HTR-8/SVneo (cell line): ENCODE measurements at regions not wholly inside any gene's neighbourhood (a gene's known extent, or its start where the extent isn't known, plus 50 kb on each side); places are given as distances from the start of the nearest gene placed in this dataset.
"Not testable (repeated sequence)": the region's sequence is repeated elsewhere in the genome, so short reads cannot be mapped to it uniquely, and the experiment has no call there.

Experiments
- DNase-seq: peaks from one replicate; pipeline ENCODE4 v3.0.0; 2011; ENCODE audit warnings: low spot score, mixed read lengths; ENCODE audit not compliant: insufficient read length
- FAIRE-seq: peaks from 2 replicates; lab custom pipeline; 2011; peaks lifted over from hg19 to GRCh38; lab: Jason Lieb, UNC

- no peak for DNase-seq
- no peak for FAIRE-seq
These were observed 388.2 kb downstream of the OTOL1 start for GRCh38 chr3:161884830-161885229.

- DNase-seq (peak; percentile 47), FAIRE-seq (peak; percentile 59)
These were observed 393.6 kb downstream of the OTOL1 start for GRCh38 chr3:161890147-161890625.

GRCh38 chr3:161893972-161894371 lies 397.4 kb downstream of the OTOL1 start:
- no peak for FAIRE-seq
- DNase-seq: no peak

GRCh38 chr3:161894657-161895056 lies 398.0 kb downstream of the OTOL1 start:
- FAIRE-seq: no peak
- no peak for DNase-seq

GRCh38 chr3:161905520-161906132 lies 409.0 kb downstream of the OTOL1 start:
- DNase-seq: no peak

GRCh38 chr3:161913786-161914389 lies 417.3 kb downstream of the OTOL1 start:
- FAIRE-seq (no peak), DNase-seq (peak; percentile 30)

More at GRCh38 chr3:161905520-161906132, 409.0 kb downstream of the OTOL1 start:
- FAIRE-seq: no peak

- DNase-seq: peak; percentile 9
- peak; percentile 36 for FAIRE-seq
These were observed 418.3 kb downstream of the OTOL1 start for GRCh38 chr3:161914703-161915417.

GRCh38 chr3:161915418-161915750 lies 418.8 kb downstream of the OTOL1 start:
- FAIRE-seq (no peak), DNase-seq (no peak)

- no peak for DNase-seq
- no peak for FAIRE-seq
These were observed 423.6 kb downstream of the OTOL1 start for GRCh38 chr3:161920196-161920595.

GRCh38 chr3:161925749-161926360 lies 429.2 kb downstream of the OTOL1 start:
- DNase-seq (no peak), FAIRE-seq (no peak)

GRCh38 chr3:161927131-161927530 lies 430.5 kb downstream of the OTOL1 start:
- DNase-seq: no peak
- no peak for FAIRE-seq

- FAIRE-seq (no peak), DNase-seq (no peak)
These were observed 443.5 kb downstream of the OTOL1 start for GRCh38 chr3:161939918-161940620.

- DNase-seq: no peak
- FAIRE-seq: no peak
These were observed 444.0 kb downstream of the OTOL1 start for GRCh38 chr3:161940621-161940965.

GRCh38 chr3:161941891-161942290 lies 445.3 kb downstream of the OTOL1 start:
- FAIRE-seq: no peak
- DNase-seq: no peak

- FAIRE-seq, DNase-seq: not testable (repeated sequence)
These were observed 447.3 kb downstream of the OTOL1 start for GRCh38 chr3:161943801-161944345.

GRCh38 chr3:161946443-161946960 lies 449.9 kb downstream of the OTOL1 start:
- FAIRE-seq: no peak
- DNase-seq: no peak

- FAIRE-seq: no peak
- no peak for DNase-seq
These were observed 453.8 kb downstream of the OTOL1 start for GRCh38 chr3:161950318-161950868.

GRCh38 chr3:161957467-161957866 lies 460.9 kb downstream of the OTOL1 start:
- FAIRE-seq: no peak
- DNase-seq: peak; percentile 20

- no peak for FAIRE-seq
- DNase-seq: no peak
These were observed 468.2 kb downstream of the OTOL1 start for GRCh38 chr3:161964857-161965256.

- FAIRE-seq: no peak
These were observed 473.3 kb downstream of the OTOL1 start for GRCh38 chr3:161969867-161970266.

More at GRCh38 chr3:161969867-161970266, 473.3 kb downstream of the OTOL1 start:
- peak; percentile 10 for DNase-seq
